GM04503 (cell line): ENCODE measurements at regions not wholly inside any gene's neighbourhood (a gene's known extent, or its start where the extent isn't known, plus 50 kb on each side); places are given as distances from the start of the nearest gene placed in this dataset.
"Not testable (repeated sequence)": the region's sequence is repeated elsewhere in the genome, so short reads cannot be mapped to it uniquely, and the experiment has no call there.

ENCODE experiments used
- DNase-seq: peaks from one replicate; pipeline ENCODE4 v3.0.0-alpha.2; 2012; ENCODE audit warnings: low read depth

DNA sequence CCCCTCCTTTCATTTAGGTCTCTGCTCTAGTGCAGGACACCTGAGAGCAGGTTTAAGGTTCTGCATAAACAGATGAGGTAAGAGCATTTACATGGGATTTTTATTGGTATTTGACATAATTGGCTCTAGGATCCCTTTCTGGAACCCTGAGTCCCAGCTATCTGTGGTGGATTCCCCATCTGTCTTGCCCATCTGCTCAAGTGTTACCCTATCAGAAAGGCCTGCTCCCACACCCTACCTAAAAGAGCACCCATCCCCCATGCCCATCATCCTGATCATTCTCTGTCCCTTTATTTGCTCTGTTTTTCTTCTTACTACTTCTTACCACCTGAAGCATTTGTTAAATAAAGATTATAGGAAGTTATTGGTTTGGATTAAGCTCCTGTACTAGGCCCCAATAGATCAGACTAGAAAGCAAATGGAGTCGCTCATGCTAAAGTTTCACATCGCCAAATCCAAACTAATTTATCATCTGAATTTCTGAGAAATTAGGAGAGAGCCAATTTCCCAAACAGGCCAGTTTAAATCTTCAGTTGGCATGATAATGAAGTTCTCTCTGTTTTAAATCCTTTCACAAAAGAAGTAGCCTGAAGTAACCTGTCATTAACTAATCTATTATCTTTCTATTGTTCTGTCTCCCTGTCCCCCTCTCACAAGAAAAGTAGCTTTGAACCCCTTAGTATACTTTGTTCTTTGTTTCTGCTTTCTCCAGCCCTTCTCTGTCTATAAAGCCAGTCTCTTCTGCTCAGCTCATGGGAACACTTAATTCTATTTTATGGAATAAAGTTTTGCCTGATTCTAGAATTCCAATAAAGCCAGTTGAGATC lies 178.6 kb downstream of the ZNF674 start:
- no peak for DNase-seq

DNA sequence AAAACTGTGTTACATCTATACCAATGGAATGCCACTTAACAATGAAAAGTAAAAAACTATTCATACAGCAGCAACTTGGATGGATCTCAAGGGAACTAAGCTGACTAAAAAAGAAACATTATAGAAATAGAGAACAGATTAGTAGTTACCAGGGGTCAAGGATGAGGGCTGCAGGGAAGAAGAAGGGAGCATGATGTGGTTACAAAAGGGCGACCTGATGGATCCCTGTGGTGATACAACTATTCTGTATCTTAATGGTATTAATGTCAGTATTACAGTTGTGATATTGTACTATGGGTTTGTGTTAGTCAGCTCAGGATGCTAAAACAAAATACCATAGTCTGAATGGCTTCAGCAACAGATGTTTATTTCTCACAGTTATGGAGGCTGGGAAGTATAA lies 190.7 kb downstream of the ZNF674 start:
- DNase-seq = no peak

GRCh38 chrX:46341767-46342322 lies 203.4 kb downstream of the ZNF674 start:
- DNase-seq = no peak

- no peak for DNase-seq
Measured at GRCh38 chrX:46340696-46341095, 204.5 kb downstream of the ZNF674 start.

DNA sequence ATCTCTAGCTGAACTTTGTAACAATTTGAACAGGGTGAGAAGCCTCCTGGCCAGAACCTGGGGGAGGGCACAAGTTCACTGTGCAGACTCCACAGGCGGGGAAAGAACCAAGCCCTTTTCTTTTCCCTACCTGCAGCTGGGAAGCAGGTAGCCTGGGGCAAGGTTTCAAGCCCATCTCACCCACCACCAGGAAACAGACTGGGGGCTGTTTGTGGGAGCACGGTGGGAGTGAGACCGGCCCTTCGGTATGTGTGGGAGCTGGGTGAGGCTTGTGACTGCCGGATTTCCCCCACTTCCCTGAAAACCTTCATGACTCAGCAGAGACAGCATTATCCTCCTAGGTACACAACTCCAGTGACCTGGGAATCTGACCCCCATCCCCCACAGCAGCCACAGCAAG lies 211.7 kb downstream of the ZNF674 start:
- DNase-seq = no peak

DNA sequence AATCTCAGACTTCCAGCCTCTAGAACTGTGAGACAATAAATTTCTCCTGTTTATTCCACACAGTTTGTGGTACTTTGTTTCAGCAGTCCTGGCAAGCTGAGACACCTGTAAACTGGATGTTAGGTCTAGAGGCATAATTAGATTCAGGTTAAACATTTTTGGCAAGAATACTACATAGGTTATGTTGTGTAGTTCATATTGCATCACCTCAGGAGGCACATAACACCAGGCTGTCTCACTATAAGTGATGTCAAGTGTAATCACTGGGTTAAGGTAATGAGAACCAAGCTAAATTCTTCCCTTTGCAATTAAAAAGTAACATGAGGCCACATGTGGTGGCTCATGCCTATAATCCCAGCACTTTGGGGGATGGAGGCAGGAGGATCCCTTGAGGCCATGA lies 214.2 kb downstream of the ZNF674 start:
- DNase-seq = no peak

DNA sequence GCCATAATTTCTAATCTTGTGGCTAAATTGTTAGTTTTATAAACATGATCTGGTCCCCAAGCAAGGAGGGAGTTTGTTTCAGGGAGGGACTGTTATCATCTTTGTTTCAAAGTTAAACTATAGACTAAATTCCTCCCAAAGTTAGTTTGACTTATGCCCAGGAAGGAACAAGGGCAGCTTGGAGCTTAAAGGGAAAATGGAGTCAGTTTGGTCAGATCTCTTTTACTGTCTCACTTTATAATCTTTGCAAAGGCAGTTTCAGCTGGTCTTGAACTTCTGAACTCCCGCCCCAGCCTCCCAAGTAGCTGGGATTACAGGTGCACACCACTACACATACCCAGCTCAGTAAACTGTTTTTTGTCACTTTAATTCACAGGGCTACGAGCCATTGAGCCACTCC lies 214.7 kb downstream of the ZNF674 start:
- DNase-seq = no peak

DNA sequence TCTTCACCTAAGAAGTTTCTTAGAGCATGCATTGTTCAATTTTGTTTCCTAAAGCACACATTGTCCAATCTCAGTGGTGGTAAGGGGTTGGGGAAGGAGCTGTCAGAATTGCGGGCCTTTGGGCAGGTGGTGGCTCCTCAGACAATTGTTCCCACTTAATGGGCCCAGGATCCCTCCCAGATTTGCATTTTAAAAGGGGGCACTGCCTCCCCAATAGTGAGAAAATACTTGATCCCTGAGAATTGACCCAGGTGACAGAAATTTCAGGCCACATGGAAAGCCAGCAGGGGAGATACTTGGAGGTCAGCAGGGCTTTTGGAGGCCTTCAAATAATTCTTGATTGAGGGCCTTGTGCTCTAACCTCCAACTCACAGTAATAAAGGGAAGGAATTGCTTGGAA lies 217.1 kb downstream of the ZNF674 start:
- no peak for DNase-seq

DNA sequence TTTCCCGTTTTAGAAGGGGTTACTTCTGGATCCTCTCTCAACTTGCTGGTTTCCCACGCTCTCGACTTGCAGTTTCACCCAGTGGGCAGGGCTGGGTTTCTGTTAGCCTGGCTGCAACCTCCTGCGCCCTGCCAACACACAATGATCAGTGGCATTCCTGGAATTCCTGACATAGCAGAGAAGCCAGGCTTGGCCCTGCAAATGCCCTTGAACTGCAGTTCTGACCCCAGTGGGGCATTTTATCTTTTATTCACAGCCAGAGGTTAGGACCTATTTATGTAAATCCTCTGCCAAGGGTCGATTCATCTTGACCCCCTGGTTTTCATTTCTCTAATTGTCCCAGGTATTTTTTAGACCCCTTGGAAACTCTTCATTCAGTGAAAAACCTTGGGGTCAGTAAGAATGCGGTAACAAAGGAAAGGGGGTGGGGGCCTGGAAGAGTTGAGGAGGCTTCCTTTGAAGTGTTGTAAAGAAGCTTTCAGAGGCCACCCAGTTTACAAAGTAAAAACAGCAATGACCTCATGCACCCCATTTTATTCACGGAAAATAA lies 217.6 kb downstream of the ZNF674 start:
- DNase-seq = peak; percentile 13

DNA sequence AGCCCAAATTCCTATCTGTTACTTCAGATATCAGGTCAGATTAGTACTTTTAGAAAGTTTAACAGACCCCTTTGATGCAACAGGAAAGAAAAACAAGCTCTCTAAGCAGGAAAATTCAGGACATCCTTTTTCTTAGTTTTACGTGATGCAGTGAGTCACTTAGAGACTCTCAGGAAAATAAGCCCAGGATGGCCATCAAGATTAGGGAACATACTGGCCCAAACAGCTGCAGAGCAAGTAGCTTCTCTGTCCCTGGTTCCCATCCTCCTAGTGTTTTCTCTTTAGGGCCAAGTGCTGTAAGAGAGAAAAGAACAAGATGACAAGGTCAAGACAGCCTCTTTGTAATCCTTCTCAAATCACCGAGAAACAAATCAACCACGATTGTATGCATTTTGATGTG lies 219.1 kb downstream of the ZNF674 start:
- DNase-seq = no peak

DNA sequence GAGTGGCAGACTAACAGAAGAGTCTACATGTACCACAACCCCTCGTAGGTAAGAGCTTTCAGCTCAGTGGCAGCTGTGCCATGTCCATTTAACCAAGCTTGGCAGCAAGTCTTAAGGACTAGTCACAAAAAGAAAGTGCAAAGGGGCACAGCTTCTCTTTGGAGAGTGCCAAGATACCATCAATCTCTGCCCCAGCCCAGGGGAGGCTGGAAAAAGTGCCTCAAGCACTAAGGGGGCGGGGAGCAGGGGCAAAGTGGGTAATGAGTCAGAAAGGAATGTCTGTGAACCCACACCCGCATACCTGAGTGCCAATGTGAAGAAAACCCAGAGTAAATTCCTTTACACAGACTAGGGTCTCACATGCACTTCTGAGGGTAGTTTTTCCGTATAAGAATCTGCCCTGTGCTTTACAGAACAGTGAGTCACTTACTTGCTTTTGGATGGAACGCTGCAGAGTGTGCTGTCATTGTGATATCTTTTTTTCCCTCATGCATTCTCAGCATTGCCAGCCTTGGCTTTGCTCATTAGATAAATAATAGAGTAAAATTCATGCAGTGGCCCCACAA lies 219.8 kb downstream of the ZNF674 start:
- peak; percentile 21 for DNase-seq

- no peak for DNase-seq
Measured at GRCh38 chrX:46324166-46324565, 221.1 kb downstream of the ZNF674 start.

DNA sequence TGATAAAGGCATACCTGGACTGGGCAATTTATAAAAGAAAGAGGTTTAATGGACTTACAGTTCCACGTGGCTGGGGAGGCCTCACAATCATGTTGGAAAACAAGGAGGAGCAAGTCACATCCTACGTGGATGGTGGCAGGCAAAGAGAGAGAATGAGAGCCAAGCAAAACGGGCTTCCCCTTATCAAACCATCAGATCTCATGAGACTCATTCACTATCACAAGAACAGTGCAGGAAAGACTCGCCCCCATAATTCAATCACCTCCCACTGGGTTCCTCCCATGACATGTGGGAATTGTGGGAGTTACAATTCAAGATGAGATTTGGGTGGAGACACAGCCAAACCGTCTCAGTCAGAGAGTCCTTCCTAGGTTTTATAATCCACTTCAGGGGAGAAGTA lies 222.3 kb downstream of the ZNF674 start:
- DNase-seq = not testable (repeated sequence)

- no peak for DNase-seq
Measured at GRCh38 chrX:46321676-46322075, 223.5 kb downstream of the ZNF674 start.

DNA sequence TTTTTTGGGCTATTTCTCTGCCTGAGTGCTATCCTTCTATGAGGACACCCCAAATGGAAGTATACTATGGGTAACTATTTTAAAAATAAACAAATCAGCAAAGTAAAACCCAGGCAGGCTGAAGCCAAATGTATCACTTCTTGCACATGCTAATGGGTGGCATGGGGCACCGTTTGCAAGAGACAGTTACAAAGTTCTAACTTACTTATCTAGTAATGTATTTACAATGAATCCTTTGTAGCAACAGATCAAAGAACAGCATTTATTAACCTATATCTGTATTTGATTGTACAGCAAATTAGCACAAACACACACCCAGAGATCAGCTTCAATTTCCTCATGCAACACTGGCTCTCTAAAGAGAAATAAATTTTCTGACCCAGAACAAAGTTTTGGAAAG lies 225.5 kb downstream of the ZNF674 start:
- no peak for DNase-seq

- no peak for DNase-seq
Measured at GRCh38 chrX:46318551-46318950, 226.7 kb downstream of the ZNF674 start.

DNA sequence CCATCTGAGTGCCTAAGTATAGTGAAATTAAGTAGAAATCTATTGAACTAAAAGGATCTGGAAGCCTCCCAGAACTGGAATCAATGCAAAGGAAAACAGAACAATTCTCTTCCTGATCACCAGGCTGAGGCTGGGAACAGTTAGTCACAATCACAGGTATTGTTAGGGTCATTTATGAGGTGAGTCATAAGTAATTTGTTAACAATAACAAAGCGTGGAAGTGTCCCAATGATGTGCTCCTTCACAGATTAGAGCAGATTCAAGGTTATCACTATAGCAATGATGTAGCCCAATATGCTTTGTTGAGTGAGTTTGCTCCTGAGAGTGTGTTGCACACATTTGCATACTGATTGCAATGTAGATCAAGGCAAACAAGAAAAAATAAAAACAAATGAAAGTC lies 228.1 kb downstream of the ZNF674 start:
- DNase-seq = no peak

DNA sequence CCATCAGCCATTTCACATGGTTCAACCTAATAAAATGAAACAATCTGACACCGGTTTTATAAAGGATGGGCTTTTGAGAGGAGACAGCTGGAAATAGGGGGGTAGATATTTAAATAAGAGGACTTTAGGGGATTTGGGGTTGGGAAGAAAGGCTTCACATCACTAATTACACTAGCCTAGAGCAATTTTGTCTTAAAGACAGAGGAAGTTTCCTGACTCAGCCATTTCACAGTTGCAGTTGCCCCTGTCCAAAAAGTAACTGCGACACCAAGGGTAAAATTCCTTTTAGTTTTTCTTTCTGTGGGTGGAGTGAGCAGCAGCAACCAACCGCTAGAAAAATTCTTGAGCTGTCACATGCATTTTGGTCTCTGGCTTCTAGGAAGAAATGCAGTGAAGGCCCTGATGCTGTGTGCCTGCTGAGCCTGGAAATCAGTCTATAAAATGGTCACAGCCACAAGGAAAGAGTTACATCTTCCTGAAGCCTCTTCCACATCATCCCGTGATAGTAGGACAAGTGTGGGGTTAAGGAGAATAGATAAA lies 233.6 kb downstream of the ZNF674 start:
- DNase-seq = no peak

GRCh38 chrX:46310815-46311497 lies 234.3 kb downstream of the ZNF674 start:
- DNase-seq = no peak

DNA sequence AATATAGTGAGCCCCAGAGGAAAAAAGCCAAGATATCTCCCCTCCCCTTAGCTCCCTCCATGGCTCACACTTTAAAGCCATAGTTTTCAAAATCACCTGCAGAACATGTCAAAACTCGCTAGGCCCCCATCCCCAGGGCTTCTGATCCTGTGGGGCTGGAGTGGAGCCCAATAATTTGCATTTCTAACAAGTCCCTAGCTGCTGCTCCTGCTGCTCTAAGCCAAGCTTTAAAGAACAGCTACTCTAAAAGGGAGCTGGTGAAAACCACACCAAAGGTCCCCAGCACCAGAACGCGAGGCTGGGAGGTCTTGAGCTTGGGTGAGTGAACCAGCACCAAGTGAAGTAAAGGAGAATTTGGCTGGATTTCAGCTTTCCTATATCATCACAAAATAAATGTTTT lies 237.1 kb downstream of the ZNF674 start:
- no peak for DNase-seq

DNA sequence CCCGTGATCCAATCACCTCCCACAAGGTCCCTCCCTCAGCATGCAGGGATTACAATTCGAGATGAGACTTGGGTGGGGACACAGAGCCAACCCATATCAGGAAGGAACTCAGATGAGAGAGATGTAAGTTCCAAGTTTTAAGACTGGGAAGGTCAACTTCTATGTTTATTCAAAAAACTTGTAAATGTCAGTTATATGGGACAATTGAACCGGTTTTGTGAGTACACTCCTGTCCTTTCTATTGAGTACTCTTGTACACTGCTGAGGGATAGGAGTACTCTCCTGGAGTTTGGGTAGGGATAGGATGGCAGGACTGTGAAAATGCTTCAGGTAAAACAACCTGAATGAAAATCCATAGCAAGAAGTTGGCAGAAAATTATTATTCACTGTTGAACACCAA lies 239.1 kb downstream of the ZNF674 start:
- DNase-seq = no peak

- no peak for DNase-seq
Measured at GRCh38 chrX:46305431-46305830, 239.8 kb downstream of the ZNF674 start.
